KG1 (cell line): ENCODE measurements at regions not wholly inside any gene's neighbourhood (a gene's known extent, or its start where the extent isn't known, plus 50 kb on each side); places are given as distances from the start of the nearest gene placed in this dataset.

Experiments
- DNase-seq: peaks from one replicate; lab custom pipeline; 2025; lab: John Stamatoyannopoulos, UW

DNA sequence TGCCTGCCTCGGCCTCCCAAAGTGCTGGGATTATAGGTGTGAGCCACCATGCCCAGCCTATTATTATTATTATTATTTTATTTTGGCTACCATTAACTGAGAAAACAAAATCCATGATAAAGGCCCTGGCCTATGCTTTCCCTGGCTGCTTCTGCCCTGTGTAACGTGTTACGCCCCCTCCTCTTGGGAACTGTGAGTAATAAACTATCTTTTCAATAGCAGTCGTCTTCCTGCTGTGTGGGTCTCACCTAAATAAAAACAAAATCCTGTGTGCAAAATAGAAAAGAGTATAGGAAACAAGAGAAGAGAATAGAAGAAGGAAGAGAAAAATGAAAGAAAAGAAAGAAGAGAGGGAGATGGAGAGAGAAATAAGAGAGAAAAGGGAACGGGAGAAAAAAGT, 237.0 kb downstream of the MIAT start:
- no peak for DNase-seq

DNA sequence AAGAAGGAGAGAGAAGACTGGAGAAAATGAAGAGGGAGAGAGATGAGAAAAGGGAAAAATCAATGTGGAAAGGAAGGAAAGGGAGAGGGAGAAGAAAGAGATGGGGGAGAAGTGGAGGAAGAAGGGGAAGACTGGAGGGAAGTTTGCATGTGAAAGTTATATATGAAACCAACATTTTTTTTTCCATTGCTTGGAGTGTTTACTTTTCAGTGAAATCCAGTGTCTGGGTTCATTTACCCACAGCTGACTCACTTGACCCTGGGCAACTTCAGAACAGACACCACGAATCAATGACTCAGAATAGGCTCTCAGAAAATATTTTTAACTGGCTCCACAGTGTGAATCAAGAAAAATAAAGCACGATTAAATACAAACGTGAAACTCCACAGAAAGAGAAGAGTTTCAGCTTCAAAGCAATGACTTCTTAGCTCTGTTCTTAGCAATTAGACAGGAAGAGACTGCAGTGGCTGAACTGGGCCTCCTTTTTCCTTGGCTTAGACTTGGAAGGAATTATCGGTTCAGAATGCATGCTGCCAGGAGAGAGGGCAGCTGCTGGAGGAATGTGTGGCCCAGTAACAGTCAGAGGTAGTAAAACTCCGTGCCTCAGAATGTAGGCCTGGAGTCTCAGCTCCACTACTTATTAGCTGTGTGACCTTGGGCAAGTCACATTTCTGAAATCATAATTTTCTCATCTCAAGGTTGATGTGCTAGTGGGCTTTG, 237.5 kb downstream of the MIAT start:
- no peak for DNase-seq

DNA sequence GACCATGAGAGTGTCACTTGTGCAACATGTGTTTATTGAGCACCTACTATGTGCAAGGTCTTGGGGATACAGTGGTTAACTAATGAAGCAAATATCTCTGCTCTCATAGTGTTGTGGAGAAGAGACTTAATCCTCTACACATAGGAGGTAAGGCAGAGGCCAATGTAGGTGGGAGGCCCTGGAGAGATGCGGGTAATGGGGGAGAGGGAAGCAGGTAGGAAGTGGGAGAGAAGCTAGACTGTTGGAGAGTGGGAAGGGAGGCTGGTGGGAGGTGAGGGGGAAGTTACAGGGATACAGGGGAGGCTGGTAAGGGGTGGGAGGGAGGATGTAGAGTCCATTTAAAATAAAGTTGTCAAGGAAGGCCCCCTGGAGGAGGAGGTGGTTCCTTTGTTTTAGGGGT, 240.0 kb downstream of the MIAT start:
- no peak for DNase-seq

DNA sequence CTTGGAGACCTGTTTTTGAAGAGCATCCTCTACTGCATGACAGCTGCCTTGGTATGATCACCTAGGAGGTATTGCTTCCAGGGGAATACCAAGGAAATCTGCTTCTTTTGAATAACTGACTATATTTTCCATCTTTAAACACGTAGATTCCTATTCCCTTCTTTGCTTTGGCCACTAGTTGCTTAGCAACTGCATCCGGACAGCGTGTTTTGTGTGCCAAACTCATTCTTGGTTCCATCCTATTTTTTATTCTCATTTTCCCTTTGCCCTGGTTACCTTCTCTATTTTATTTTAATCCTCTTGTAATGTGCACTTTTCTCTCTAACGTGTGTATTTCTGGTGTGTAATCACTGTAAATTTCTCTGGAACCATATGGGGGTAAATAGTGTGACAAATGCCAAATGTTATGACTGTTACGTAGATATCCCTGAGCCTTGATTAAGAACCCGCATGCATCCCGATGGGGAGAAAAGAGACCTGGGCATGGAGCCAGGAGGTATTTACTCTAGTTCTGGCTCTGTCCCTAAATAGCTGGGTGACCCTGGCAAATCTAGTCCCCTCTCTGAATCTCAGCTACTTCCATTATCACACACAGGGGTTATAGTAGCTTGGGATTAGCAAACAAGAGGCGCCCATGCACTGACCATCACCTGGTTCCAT, 241.7 kb downstream of the MIAT start:
- no peak for DNase-seq

DNA sequence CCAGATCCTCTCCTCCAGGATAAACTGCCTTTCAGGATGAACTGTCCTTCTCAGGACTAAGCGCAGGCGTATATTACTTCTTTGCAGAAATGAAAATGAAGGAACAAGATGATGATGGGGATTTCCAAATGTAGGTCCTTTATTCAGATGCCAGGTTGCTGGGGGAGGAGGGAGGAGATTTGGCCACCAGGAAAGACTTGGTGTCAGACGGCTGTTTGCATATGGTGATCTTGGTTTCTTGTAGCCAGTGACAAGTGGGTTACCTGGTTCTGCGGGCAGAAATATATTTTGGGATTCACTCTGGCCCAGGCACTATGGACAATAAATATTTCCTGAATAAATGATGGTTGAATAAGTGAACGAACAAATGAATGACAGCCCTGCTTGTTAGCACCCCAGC, 243.4 kb downstream of the MIAT start:
- no peak for DNase-seq

DNA sequence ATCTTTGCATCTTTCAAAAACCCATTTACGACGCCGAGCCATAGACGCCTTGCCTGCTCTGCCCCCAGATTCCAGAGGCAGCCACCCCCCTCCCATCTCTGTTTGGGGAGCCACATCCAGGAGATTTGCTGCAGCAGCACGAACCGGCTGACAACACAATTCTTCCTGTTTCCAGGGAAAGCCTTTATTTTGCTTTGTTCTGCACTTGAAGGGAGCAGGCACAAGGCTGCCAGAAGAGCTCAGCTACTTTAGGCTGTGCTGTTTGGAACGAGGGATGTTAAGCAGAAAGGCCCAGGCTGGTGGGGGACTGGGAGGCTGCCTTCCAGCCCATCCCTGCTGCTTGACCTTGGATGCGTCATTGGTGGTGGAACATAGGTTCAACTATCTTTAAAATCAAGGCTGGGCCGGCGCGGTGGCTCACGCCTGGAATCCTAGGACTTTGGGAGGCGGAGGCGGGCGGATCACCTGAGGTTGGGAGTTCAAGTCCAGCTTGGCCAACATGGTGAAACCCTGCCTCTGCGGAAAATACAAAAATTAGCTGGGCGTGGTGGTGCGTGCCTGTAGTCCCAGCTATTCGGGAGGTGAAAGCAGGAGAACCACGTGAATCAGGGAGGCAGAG, 243.9 kb downstream of the MIAT start:
- DNase-seq = no peak

DNA sequence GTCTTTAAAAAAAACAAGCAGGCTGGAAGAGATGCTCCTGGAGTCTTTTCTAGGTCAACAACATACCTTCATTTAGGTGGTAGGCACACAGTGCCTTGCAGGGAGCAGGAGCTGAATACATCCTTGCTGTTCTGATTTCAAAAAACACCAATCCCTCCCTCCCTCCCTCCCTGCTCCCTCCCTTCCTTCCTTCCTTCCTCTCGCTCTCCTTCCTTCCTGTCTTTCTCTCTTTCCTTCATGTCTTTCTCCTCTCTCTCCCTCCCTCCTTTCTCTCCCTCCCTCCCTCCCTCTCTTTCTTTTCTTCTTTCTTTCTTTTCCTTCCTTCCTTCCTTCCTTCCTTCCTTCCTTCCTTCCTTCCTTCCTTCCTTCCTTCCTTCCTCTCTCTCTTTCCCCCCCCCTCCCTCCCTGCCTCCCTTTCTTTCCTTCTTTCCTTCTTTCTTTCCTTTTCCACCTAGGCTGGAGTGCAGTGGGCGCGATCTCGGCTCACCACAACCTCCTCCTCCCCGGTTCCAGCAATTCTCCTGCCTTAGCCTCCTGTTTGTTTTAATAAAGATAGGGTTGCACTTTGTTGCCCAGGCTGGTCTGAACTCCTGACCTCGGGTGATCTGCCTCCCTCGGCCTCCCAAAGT, 245.1 kb downstream of the MIAT start:
- no peak for DNase-seq

DNA sequence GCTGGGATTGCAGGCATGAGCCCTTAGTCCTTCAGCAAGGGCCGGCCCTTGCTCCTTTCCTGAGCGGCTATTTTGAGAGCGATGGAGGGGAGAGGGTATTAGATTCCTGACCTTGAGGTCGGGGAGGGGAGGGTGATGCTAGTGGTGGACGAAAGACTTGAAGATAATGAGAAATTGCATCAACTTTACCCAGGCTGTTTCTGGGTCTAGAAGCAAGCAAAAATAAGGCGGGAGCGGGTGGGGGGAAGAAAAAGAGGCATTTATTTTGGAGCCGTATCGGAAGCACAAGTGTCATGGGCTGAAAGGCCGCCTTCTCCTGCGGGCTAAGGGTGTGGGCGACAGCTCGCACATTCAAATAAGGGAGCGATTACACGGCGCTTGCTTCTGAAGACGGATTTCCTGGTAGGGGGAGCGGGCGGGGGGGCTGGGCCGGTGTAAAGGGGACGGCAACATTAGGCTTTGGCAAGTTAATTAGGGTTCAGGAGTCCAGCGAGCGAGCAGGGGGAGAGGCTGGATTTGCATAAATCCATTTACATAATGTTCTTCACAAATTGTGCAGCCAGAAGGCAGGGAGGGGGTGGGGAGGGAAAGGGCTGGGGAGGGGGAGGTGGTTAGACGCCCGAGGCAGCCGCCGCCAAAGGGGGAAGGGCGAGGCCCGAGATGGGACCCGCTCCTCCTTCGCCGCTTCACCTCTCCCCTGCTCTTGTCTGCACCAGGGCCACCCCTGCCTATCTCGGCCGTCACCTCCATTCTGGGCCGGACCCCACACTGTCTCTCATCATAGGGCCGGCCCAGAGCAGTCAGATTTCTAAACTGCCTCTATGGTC, 245.9 kb downstream of the MIAT start:
- DNase-seq = no peak

DNA sequence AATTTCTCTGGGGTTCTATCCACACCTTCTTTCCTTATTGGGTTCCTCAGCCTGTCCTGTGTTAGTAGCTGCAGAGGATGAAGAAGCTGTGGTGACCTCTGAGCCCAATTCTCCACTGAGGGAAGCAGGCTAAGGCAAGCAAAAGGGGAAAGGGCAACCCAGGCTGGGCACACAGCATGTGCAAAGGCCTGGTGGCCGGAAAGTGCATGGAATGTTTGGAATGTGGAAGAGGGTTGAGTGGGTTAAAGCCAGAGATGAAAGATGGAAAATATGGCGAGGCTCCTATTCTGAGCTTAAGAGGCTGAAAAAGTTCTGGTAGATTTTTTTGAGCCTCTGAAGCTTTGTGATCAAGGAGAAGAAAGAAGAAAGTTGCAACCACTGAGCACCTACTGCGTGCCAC, 247.1 kb downstream of the MIAT start:
- DNase-seq = no peak

DNA sequence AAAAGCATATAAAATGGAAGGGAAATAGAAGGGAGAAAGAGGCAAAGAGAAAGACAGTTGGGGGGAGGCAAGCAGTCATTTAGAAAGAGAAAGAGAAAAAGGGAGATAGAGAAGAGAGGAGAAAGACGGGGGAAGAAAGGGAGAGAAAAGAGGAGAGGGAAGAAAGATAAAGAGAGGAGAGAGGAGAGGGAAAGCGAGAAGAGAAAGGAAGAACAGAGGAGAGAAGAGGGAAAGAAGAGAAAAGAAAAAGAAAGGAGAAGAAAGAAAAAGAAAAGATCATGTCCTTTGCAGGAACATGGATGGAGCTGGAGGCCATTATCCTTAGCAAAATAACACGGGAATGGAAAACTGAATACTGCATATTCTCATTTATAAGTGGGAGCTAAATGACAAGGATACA, 247.7 kb downstream of the MIAT start:
- DNase-seq = no peak

DNA sequence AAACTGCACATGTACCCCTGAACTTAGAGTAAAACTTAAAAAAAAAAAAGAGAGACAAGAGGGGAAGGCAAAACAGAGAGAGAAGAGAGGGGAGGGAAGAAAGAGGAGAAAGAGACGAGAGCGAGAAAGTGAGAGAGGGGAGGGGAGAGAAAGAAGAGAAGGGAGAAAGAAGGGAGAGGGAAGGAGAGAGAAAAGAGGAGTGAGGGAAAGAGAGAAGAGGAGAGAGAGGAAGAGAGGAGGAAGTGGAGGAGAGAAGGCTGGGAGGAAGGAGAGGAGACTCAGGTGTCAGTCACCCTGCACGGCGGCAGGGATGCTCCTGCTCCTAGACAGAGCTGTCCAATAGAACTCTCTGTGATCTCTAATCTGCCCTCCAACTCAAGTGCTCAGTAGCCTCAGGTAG, 248.3 kb downstream of the MIAT start:
- no peak for DNase-seq

DNA sequence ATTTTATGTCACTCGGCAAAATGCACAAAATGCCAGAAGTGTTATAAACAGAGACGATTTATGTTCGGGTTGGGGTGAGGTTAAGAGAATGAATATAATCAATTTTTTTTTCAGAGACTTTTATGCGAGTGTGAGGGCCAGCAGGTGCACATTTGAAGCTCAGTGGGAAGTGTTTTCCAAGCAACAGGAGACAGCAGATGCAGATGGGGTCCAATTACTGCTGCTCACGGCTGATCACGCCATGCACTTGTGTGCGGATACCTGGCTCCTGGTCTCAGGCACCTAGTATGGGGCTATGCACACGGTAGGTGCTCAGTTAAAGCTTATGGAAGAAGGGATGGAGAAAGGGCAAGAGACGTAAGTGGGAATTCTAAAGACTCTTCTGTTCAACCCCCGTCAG, 249.1 kb downstream of the MIAT start:
- DNase-seq = no peak

DNA sequence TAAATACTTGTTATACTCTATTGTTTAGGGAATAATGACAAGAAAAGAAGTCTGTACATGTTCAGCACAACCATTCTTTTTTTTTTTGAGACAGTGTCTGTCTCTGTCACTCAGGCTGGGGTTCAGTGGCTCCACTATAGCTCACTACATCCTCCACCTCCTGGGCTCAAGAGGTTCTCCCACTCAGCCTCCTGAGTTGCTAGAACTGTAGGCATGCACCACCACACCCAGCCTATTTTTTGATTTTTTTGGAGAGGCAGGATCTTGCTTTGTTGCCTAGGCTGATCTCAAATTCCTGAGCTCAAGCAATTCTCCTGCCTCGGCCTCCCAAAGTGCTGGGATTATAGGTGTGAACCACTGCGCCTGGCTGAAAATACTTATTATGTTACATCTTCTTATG, 250.0 kb downstream of the MIAT start:
- no peak for DNase-seq

DNA sequence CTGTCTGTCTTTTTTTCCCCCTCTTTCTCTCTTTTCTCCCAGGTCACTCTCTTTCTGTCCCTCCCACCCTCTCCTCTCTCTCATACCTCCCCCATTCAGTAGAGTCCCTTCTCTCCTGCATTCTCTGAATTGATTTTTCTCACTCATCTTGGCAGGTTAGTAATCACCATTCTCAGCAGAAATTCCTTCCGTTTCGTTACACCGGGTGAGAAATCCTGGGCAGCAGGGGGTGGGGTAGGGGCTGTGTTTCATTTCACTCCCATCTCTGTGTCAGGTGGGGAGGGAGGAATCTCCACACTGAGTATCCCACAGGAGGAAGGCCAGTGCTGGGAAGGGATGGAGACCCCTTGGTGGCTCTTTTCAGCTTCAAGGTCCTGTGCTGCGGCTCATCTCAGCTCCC, 253.5 kb downstream of the MIAT start:
- DNase-seq = no peak

DNA sequence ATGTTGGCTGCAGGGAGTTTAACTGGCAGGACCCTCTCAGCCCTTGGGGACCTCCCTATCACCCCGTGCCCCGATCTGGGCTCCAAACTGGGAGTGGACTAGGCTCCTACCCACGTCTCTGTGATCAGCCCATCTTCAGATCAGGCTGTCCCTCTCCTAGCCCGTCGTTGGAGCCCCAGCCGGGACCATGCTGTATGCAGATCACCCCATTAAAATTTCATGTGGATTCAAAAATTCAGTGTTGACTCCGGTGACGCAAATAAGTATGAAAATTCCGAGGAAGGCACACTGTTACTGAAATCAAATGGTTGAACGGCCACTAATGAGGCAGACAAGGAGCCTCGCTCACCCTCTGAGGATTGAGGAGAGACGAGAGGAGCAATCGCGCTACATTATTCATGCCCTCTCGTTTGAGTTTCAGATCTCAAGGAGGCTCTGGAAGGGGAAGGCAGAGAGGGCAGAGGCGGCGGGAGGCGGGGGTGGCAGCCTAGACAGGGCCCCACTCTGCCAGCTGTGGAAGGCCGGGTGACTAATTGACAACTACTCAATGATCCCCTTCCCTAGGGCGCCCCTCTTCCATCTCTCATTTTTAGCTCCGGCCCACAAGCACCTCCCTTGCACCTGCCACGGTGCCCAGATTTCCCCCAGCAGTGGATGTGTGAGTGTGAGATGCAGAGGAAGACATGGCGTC, 255.4 kb downstream of the MIAT start:
- DNase-seq = no peak

DNA sequence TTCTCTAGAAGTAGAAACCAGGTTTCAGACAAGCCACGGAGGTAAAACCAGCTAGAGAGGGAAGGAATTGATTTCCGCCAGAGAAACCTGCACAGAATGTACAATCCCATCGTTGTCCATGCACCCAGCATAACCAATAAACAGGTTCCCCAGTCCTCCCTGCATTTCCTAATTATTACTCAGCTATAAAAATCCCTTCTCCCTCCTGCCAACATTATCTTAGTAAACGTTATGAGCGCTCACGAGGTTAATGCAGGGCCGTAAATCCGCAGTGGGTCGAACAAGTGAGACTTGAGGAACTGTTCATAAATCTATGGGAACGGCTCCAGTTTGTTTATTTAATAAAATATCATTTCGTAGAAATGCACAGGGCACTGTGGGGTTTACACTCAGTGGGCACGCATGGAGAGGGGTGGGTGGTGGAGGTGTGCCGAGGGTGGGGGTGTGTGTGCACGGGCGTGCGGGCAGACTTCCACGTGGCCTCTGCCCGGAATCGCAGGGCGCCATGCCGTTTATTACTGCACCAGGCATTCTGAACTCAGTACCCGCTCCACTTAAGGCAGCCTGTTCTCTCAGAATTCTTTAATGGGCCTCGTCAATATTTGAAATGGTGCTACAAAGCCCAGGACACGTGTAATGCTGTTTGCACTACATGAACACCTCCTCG, 257.3 kb downstream of the MIAT start:
- no peak for DNase-seq

DNA sequence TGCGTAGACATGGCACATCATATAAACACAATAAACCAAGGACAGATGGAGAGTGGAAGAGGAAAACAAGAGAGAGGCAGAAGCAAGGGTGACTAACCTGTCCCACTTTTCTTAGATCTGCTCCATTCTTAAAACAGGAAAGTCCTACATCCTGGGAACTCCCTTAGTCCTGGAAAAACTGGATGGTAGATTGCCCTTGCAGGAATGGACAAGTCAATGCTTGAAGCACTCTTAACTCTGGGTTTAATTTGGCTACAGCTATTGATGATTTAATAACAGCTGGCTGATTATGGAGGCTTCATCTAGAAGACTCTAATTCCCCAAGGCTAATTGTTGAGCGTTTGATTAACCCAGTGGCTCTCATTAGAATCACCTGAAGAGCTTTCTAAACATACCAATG, 258.8 kb downstream of the MIAT start:
- no peak for DNase-seq

DNA sequence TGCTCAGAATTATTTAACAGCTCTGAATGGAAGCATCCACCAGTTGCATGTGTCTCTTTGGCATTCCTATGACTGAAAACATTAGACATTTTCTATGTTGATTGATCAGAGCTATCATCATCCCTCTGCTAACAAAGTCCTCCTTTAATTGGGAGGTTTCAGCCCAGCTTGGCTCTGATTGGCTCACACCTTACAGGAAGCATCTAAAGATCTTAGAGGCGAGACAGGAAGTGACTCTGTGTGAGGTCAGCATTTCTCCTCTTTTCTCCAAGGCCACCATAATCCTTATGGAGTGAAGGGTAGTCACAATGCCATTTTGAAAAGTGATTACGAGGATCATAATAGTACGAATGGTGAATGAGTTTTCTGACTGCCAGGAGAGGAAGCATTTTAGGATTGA, 260.8 kb downstream of the MIAT start:
- no peak for DNase-seq

DNA sequence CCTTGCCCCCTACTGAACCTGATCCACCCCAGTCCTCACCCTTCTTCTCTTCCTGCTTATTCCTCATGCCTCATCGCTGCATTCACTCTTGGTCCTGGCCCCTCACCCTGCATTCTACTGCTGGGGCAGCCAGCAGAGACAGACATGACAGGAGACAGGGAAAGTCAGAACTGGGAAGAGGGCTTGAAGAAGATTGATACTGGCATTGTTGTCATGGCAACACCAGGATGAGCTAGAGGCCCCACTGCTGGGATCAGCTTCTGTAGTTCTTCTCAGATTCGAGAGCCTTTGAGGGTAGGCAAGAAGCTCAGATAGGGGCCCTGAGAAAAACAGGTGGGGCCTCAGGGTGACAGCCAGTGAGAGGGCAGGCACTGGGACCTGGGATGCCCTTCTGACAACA, 264.3 kb downstream of the MIAT start:
- DNase-seq = no peak

DNA sequence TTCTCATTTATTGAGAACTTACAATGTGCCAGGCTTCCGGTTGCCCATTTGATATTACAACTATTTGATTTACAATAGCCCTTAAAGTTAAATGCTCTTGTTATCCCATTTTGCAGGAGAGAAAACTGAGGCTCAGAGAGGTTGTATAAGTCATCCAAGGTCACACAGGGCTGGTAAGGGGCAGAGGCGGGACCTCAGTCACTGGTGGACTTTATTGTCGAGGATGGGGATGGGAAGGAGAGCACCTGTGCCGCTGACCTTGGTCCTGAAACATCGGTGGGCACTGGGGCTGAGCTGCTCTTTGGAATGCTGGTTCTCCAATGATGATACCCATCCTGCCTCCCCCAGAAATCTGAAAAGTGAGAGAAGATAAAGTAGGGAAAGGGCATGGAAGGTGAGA, 265.4 kb downstream of the MIAT start:
- no peak for DNase-seq

DNA sequence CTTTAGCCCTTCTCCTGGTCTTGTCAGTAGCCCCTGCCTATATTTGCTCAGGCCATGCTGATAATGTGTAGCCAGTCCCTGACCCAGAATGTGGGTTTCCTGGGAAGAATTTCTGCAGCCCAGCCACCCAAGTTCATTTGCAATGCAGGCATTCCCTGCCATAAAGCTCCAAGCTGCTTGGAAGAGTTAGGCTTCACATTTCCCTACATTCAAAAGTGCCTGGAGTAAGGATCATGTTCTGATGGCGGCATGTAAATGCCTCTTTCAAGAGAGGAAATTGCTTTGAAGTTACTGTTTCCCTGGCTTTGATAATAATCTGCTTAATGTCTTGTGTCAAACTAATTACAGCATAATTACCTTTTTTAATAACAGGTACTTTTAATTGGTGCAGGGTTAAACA, 266.1 kb downstream of the MIAT start:
- DNase-seq = no peak
